Muscle of leg (tissue), 3 donors: ENCODE measurements at regions not wholly inside any gene's neighbourhood (a gene's known extent, or its start where the extent isn't known, plus 50 kb on each side); places are given as distances from the start of the nearest gene placed in this dataset.

ENCODE experiments used
- DNase-seq: peaks from one replicate; pipeline ENCODE4 v3.0.0; 2013
- H3K27ac ChIP-seq: one replicate; pipeline ENCODE4 v1.5.1; 2013; ENCODE audit warnings: mild to moderate bottlenecking, low read length, control low read depth
- H3K27me3 ChIP-seq: one replicate; pipeline ENCODE4 v1.6.1; 2013; ENCODE audit warnings: low read length; ENCODE audit not compliant: control insufficient read depth, insufficient read depth
- H3K36me3 ChIP-seq: one replicate; pipeline ENCODE4 v1.6.1; 2013; ENCODE audit warnings: low read length; ENCODE audit not compliant: control insufficient read depth, insufficient read depth
- H3K4me1 ChIP-seq: one replicate; pipeline ENCODE4 v1.6.1; 2013; ENCODE audit warnings: low read length; ENCODE audit not compliant: control insufficient read depth, insufficient read depth
- H3K4me3 ChIP-seq: one replicate; pipeline ENCODE4 v1.5.1; 2013; ENCODE audit warnings: low read length, control low read depth
- H3K9me3 ChIP-seq: replicated peaks from 2 replicates; pipeline ENCODE4 v1.6.1; 2013; ENCODE audit warnings: low read depth, low read length; ENCODE audit not compliant: control insufficient read depth
- WGBS: methylation state at CpG from one replicate; pipeline ENCODE4 v1.1.5; 2013; ENCODE audit warnings: missing lambda C conversion rate; ENCODE audit not compliant: insufficient coverage; 5-methylcytosine and 5-hydroxymethylcytosine counted together

GRCh38 chr20:6679086-6679485, 88.4 kb upstream of the BMP2 start:
- no peaks in the 10 kb centered on the region for H3K36me3 ChIP-seq
- no peak overlapping the region for H3K27ac ChIP-seq
- DNase-seq, result no peak
- no peaks in the 10 kb centered on the region for H3K9me3 ChIP-seq
- no peaks in the 10 kb centered on the region for H3K4me1 ChIP-seq
- WGBS, result 67% methylated on average over 1 of the region's 2 CpGs
- H3K27me3 ChIP-seq, result no peaks in the 10 kb centered on the region
- H3K4me3 ChIP-seq, result no peak overlapping the region

GRCh38 chr20:6678101-6678500, 89.4 kb upstream of the BMP2 start:
- Histone ChIP-seq H3K4me3 (no peak overlapping the region), H3K4me1 (no peaks in the 10 kb centered on the region), H3K9me3 (no peaks in the 10 kb centered on the region), H3K27ac (no peak overlapping the region), H3K36me3 (no peaks in the 10 kb centered on the region), H3K27me3 (no peaks in the 10 kb centered on the region)
- no peak for DNase-seq
- WGBS, result no CpG with 5 or more reads among the region's 1 CpG

GRCh38 chr20:6674831-6675230, 92.7 kb upstream of the BMP2 start:
- Histone ChIP-seq H3K36me3 (no peaks in the 10 kb centered on the region), H3K9me3 (no peaks in the 10 kb centered on the region), H3K4me1 (no peaks in the 10 kb centered on the region), H3K27me3 (no peaks in the 10 kb centered on the region), H3K27ac (no peak overlapping the region), H3K4me3 (no peak overlapping the region)
- no peak for DNase-seq
- no CpG with 5 or more reads among the region's 1 CpG for WGBS

- no peak overlapping the region for H3K27ac ChIP-seq
- 82% methylated on average over 2 of the region's 3 CpGs for WGBS
- H3K36me3 ChIP-seq, result no peaks in the 10 kb centered on the region
- H3K9me3 ChIP-seq, result no peaks in the 10 kb centered on the region
- no peak overlapping the region for H3K4me3 ChIP-seq
- H3K4me1 ChIP-seq, result no peaks in the 10 kb centered on the region
- H3K27me3 ChIP-seq, result no peaks in the 10 kb centered on the region
- DNase-seq, result no peak
These were observed 94.4 kb upstream of the BMP2 start for GRCh38 chr20:6673071-6673470.

- no peaks in the 10 kb centered on the region for H3K36me3 ChIP-seq
- H3K9me3 ChIP-seq, result no peaks in the 10 kb centered on the region
- H3K27ac ChIP-seq, result no peak overlapping the region
- no peak overlapping the region for H3K4me3 ChIP-seq
- no peaks in the 10 kb centered on the region for H3K4me1 ChIP-seq
- DNase-seq, result no peak
- no CpG with 5 or more reads among the region's 3 CpGs for WGBS
- H3K27me3 ChIP-seq, result no peaks in the 10 kb centered on the region
These were observed 95.7 kb upstream of the BMP2 start for GRCh38 chr20:6671829-6672228.

GRCh38 chr20:6668546-6668945, 98.9 kb upstream of the BMP2 start:
- Histone ChIP-seq H3K4me3 (no peak overlapping the region), H3K36me3 (no peaks in the 10 kb centered on the region), H3K9me3 (no peaks in the 10 kb centered on the region), H3K27ac (no peak overlapping the region), H3K27me3 (no peaks in the 10 kb centered on the region), H3K4me1 (no peaks in the 10 kb centered on the region)
- DNase-seq, result no peak

- peaks cover 3% of the 10 kb centered on the region for H3K9me3 ChIP-seq
- WGBS, result 43% methylated on average over 1 of the region's 5 CpGs
- H3K4me3 ChIP-seq, result no peak overlapping the region
- no peaks in the 10 kb centered on the region for H3K36me3 ChIP-seq
- no peak for DNase-seq
- no peaks in the 10 kb centered on the region for H3K27me3 ChIP-seq
- H3K27ac ChIP-seq, result no peak overlapping the region
- no peaks in the 10 kb centered on the region for H3K4me1 ChIP-seq
These were observed 101.7 kb upstream of the BMP2 start for GRCh38 chr20:6665621-6666355.

- Histone ChIP-seq H3K27ac (no peak overlapping the region), H3K27me3 (no peaks in the 10 kb centered on the region), H3K9me3 (peaks cover 3% of the 10 kb centered on the region), H3K36me3 (no peaks in the 10 kb centered on the region), H3K4me1 (no peaks in the 10 kb centered on the region), H3K4me3 (no peak overlapping the region)
- 100% methylated on average over 1 of the region's 1 CpG for WGBS
- DNase-seq, result no peak
These were observed 102.3 kb upstream of the BMP2 start for GRCh38 chr20:6665161-6665560.

GRCh38 chr20:6664574-6664973, 102.9 kb upstream of the BMP2 start:
- no CpG with 5 or more reads among the region's 1 CpG for WGBS
- H3K27me3 ChIP-seq, result no peaks in the 10 kb centered on the region

GRCh38 chr20:6663751-6664388, 103.6 kb upstream of the BMP2 start:
- no peak overlapping the region for H3K4me3 ChIP-seq
- H3K27me3 ChIP-seq, result no peaks in the 10 kb centered on the region
- DNase-seq, result no peak
- 55% methylated on average over 5 of the region's 6 CpGs for WGBS
- H3K4me1 ChIP-seq, result no peaks in the 10 kb centered on the region
- H3K36me3 ChIP-seq, result no peaks in the 10 kb centered on the region
- no peak overlapping the region for H3K27ac ChIP-seq
- H3K9me3 ChIP-seq, result peaks cover 3% of the 10 kb centered on the region

More at GRCh38 chr20:6664574-6664973, 102.9 kb upstream of the BMP2 start:
- Histone ChIP-seq H3K9me3 (peaks cover 3% of the 10 kb centered on the region), H3K4me1 (no peaks in the 10 kb centered on the region), H3K27ac (no peak overlapping the region), H3K36me3 (no peaks in the 10 kb centered on the region), H3K4me3 (no peak overlapping the region)
- DNase-seq, result no peak
